Limb (tissue), 2 donors: ENCODE measurements at regions not wholly inside any gene's neighbourhood (a gene's known extent, or its start where the extent isn't known, plus 50 kb on each side); places are given as distances from the start of the nearest gene placed in this dataset.

ENCODE experiments used
- DNase-seq, 2 donors: peaks; one replicate each; pipeline ENCODE4 v3.0.0-alpha.2; 2016; ENCODE audit errors: extremely low spot score in 2 of 2

DNA sequence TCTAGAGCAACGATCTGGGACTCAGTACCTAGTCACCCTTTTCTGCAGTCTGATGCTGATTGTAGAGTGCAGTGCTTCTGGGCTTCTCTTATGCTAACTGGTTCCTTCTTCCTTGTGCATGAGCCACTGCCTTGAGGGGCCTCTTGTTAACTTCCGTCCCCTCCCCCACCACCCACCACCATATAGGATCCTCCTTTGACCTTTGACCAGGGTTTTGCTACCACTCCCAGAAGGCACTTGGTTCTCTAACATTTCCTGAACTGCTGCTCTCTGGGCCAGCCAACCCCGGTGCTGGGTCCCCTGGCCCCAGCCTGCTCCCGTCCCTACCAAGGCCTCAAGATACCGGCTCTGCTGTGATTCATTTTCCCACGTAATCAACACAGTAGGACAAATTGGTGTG lies 104.6 kb upstream of the KLF3 start:
- no peak for DNase-seq

DNA sequence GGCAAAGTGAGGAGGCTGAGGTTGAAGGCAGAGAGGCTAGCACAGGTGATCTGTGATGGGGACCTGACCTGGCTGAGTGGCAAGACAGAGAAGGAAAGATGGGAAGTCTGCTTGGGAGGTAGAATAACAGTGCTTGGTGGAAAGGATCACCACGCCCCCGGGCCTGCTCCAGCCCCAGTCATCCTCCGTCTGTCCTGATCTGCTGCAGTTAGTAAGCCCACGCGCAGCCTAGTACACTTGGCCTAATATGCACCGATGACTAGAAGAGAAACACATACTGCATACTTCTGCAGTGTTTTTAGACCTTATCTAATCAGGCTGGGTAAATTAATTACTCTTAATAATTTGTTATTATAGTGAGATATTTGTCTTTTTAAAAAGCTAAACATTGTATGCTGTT lies 103.7 kb upstream of the KLF3 start:
- no peak for DNase-seq

DNA sequence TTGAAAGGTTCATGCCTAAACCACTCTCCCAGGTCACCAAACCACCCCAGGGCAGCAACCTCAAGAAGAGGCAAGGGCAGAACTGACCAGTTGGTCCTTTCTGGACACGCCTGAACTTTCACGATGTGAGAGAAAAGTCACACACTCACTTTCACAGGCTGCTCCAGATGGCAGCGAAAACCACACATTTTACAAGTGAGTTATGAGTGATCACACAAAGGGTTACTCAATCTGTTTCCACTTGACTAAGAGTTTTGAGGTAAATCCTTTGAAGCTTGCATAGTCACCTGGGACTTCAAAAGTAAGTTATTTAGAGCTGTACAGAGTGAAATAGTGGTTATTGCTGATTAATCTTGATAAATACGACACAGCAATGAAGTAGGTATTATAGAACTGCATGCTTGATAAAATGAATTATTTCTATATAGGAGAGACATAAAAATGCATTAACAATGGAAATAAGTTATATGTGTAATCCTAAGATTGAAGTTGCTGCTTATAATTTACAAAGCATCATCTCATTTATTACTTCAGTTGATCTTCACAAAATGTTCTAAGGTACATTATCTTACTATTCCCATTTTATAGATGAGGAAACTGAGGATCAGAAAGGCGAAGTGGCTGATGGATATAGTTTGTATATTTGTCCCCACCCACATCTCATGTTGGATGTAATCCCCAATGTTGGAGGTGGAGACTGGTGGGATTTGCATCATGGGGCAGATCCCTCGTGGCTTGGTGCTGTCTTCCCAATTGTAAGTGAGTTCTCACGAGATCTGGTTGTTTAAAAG lies 103.0 kb upstream of the KLF3 start:
- DNase-seq = no peak

DNA sequence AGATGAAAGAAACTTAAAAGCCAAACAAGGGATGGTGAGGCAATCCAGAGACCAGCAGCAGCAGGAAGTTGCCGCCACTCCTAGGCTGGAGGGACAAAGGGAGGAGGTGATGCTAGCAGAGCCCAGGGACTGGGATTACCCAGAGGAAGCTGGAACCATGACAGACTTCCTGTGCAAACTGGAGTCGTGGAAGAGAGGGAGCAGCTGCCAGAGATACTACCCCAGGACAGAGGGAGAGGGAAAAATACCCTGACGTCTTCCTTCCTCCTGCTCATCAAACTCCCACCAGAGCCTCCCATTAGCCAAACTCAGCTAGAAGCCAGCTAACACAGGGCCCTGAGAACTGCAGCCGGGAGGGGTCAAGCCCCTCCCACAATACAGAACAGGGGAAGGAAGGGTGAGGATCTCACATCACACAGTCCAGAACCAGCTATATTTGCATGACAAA lies 101.2 kb upstream of the KLF3 start:
- DNase-seq = peak; percentile 37 to 39

DNA sequence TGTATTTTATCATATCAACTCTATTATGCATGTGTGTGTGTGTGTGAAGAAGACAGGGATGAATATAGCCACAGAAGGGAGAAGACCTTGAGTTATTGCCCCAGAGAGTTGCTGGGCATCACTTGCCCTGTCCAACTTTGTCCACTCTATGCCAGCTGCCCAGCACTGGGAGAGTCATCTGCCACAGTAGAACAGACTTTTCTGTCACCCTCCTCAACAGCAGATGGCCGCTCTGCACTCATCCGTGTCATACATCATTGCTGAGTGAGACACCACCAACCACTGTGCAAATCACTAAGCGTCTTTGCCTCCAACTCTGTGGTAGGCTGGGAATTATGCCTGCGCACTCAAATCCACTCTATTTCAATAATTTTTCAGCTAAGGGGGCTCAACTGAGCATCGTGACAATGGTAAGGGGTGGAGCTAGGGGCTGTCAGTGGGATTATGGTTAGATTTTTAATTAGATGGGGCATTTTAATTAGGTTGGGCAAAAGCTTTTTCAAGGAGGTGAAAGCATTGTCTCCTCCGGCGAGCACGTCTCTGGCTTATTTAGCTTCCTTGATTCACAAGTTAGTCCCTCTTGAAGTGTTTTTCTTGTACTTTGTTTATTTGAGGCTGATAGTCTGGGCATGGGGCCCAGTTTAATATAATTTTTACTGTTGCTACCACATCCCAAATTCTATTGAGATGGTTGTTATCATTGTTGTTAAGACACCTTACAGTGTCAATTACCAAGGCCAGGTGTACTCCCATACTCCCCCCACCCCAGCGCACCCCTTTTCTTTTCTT lies 100.1 kb upstream of the KLF3 start:
- DNase-seq = no peak

DNA sequence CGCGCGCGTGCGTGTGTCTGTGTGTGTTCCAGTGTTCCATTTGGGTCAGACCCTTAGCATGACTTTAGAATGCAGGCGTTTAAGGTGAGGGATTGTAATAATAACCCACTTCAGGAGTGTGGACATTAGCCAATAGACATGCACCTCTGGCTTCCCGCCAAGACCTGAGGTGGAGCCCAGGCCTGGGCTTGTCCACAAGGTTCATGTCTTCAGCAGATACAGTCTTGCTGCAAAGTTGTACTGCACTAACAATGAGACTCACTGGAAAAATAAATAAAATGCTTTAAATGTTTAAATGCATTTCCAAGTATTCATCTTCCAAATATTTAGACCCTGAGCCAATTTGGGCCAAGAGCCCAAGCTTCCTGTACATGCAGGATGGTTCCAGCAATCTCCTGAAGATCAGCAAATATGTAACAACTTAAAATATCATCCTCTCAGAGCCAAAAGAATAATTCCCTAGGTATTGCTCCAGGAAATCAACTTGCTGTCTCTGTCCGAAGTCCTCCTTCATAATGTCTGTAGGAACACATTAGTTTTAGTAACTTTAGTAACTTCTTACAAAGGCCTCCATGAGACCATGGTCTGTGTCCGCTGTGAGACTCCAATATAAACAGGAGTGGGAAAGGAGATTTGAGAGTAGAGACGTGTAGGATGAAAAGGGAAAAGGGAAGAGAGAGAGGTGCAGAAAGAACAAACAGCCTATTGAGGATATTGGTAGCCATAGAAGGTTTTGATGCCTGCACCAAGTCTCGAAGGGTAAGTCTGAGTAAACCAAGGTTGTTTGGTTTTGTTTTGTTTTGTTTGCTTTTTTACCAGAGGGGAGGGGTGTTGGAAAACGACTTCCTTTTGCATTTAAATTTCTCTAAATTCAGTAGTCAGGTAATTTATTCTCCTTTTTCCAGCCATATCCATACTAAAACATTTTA lies 98.5 kb upstream of the KLF3 start:
- DNase-seq = peak; percentile 54 to 84

DNA sequence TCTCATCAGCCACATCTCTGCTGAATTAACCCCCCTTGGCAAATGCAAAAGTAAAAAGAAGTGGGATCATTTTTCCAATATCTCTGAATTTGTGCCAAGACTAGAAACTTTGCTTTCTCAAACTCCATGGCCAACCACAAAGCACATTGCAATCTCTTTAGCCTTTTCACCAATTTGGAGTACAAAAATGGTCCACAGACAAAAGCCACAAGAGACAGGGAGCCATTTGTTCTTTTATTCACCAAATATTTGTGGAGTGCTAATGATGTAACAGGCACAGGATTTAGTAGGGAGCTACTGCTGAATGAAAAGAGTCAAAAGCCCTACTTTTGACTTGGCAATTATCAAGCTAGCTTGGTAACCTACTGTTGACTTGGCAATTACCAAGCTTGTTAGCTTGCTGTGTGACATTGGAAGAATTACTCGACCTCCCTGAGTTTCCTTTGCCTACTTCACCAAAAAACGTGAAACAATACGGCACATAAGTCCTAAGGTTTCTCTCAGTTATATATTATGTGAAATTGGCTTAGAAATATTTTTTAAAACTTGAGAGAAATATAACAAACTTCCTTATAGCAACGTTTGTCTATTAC lies 97.1 kb upstream of the KLF3 start:
- no peak for DNase-seq

DNA sequence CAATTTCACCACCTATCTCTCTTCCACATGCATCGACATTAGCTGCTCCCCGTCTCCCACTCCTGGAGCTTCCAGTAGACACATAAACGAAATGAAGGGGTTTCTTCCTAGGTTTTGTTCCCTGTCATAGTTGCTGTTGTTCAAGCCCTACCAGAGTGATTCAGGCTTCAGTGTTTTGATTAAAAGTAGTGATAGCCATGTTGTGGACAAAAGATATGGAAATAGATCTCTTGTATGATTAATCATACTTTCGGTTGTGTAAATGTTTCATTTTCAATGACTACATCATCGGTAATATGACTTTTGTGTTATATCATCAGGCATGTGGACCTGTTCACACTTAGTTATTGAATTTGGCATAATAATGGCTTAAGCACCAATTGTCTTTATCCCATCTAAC lies 96.5 kb upstream of the KLF3 start:
- no peak for DNase-seq

DNA sequence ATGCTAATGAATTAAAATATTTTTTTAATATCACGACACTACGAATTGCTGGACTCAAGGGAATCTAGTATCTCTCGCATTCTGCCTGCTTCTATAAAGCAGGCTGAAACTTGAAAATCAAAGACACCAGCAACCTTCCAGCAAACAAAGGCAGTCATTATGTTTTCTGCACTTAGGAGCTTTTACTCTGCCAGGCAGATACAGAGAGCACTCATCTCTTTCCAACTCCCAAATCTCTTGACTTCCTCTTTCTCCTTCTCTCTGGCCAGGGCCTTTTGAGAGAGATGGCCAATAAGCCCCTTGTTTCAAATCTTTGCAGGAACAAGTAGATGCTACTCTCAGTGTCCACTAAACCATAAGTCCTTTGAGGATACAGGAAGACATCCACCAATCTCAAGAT lies 95.2 kb upstream of the KLF3 start:
- no peak for DNase-seq

DNA sequence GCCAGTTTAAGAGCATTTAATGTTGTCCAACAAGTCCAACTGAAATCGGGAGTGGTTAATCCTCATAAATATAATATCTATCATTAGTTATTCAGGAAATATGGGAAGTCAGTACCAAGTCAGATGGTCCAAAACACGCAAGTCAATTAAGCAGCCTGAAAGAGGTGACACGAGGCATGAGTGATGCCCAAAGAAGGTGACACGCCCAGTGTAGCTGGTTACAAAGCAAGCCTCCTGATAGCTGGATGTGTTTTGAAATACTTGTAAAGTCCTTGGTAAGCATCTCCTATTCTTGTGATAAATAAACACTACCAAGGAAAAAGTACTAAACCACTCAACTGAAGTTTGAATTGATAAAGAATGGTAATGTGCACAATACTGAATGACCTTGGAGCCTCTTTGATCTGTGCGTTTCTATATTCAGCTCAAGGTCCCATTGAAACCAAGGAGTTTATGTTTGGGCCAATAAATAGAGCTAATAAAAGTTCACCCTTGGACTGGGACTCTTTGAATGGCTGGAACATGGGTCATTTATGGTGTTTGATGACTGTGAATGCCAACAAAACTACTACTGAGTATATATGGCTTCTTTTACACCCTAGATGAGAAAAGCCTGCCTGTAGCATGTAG lies 93.2 kb upstream of the KLF3 start:
- no peak for DNase-seq

DNA sequence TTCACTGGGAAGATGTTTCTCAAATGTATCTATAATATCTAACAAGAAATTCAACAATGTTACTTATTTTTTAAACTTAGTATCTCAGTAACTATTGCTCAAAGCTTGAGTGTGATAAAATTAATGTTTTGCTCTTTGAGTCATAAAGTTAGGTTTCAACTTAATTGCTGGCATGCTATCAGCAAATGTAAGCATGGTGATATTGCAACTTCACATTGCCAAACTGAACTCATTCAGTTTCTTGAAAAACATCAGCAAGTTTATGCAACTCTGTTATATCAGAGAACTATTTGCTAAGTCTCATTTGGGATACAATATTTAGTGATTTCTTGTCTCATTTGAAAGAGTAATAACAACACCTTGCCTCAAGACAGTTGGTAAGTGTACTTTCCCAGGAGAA lies 91.2 kb upstream of the KLF3 start:
- no peak for DNase-seq

DNA sequence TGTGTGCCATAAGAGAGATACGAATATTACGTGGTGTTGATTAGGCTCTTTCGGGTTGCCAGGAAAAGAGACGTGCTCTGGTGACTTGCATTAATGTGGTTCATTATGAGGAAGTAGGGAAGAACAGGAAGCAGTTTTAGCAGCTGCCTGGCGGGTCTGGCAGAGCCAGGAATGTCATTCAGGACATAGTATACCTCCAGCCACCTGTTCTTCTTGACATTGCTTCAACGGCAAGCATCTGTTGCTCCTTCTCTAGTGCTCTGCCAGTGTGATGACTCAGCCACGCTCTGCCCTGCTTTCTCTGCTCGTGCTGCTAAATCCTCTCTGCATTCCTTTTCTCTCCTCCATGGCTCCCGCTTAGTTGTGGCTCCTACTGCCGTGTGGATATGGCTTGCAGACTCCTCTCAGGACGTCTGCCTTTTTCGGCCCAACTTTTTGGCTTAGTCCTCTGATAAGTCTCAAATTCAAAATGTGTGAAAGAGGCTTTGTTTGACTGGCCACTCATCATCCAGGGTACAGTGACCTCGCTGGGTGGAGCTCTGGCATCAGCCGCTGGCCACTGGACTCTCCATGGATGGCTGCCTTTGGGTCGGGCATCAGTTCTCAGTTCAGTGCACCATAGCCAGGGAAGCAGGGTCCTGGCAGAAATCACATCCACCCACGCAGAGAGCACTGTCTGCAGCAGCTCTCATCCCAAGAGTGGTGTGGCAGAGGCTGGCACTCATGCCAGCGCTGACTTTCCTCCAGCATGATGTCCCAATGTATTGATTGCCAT lies 89.3 kb upstream of the KLF3 start:
- DNase-seq = peak in 1 of 2 donors; percentile 44

DNA sequence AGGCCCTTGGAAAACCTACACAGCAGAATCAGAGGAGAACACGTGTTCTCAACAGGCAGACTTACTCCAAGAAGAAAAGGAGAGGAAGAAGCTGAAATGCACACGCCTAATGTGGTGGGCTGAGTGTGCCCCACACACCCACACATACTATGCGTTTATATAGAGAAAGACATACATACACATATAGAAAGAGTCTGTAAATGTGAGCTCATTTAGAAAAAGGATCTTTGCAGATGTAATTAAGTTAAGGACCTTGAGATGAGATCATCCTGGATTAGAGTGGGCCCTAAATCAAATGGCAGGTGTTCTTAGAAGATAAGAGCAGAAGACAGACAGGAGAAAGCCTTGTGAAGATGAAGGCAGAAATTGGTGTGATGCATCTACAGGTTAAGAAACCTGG lies 87.2 kb upstream of the KLF3 start:
- no peak for DNase-seq

DNA sequence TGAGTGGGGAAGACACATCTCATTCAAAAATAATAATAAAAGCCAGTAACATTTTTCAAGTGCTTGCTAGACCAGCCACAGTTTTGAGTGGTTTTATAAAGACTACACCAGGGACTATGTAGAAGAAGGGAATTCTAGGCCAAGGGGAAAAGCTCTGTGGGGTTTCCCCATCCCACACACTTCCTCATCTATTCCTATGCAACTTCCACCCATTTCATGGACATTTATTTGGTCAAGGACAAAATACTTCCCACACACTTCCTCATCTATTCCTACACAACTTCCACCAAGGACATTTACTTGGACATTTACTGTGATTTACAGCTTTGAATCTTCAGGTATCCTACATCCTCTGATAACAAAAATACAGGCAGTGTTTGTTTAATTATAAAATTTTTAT lies 86.5 kb upstream of the KLF3 start:
- DNase-seq = no peak

DNA sequence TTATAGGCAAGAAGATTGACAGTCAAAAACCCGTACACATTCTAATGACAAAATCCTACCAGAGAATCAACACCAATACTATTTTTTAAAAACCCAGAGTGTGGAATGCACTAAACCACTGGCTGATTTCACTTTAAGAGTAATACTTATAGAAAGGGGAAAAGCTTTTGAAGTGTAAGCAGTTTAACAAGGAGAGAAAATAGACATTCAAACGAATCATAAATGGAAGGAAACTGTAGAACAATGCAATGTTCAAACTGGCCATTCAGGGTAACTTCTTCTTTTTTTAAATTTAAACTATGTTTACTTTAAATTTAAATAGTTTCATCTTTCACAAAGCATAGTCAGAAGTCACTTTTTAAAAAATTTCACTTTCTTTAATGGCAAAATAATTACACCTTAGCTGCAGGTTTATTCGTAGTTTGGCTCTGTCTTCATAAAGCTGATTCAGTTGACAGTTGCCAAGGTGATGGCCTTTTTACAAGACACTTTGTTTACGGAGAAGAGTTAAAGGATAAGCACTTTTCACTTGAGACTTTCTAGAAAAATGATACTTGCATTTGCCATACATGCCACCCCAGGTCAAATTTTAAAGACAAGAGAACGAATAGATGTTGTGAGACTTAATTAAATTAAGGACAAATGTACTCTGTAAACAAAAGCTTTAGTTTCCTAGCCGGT lies 82.4 kb upstream of the KLF3 start:
- no peak for DNase-seq

DNA sequence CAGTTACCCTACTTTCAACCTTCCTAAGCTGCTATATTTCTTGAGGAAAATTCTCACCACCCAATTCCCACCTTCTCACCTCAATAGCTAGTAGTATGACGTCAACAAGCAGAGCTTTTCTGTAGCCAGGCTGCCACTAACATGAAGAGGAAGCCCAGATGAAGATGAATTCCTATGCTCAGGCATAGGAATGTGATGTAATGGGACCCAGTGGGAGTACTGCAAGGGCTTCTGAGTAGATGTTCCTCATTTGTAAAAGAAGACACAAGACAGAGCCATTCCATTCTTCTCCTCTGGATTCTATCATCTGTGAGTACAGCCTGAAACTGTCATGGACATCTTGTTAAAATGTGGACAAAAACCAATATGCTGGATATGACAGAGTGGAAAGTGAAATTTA lies 81.6 kb upstream of the KLF3 start:
- DNase-seq = no peak

DNA sequence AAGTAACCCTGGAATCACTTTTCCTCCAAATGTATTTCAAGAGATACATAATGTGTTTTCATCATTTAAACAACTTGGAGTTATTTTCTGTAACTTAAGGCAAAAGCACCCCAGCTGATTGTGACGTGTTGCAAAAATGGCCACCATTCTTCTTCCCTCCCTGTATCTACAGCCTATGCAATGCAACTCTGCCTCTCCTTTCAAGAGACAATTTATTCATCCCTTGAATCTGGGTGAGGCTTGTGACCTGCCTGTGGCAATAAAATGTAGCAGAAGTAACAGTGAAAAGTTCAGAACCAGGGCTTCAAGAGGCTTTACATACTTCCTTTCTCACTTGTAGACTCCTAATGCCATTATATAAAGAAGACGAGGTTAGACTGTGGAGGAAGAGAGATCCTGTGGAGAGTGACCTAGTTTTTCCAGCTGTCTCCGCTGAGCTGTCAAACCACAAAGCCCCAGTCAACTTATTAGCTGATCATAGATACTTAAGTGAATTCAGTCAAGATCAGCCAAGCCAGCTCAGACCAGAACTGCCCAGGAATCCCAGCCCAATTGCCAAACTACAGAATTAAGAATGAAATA lies 81.0 kb upstream of the KLF3 start:
- no peak for DNase-seq

DNA sequence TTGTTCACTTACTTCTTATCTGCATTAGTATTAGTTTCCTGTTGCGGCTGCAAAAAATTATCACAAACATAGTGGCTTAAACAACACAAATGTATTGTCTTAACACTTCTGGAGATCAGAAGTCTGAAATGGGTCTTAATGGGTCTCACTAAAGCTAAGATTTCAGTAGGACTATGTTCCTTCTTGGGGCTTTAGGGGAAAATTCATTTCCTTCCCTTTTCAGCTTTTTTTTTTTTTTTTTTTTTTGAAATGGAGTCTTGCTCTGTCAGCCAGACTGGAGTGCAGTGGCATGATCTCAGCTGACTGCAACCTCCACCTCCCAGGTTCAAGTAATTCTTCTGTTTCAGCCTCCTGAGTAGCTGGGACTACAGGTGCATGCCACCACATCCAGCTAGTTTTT lies 78.1 kb upstream of the KLF3 start:
- DNase-seq = no peak

DNA sequence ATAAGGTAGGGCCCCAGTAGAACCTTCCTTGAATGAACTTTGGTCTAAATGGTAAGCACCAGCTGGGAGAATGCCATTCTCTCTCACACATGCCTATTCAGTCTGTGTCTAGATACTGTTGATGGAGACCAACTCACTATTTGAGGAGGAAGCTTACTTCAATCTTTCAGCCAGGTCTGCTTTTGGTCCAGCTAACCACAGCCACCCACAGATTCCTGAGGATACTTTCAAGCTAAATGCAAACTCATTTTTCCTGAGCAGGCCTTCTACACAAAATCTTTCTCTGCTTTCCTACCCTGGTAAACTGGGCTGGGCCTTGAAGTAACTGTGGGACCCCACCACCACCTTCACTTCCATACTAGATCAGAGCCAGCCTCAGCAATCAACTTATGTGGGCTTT lies 76.9 kb upstream of the KLF3 start:
- no peak for DNase-seq
